MG63 (cell line): ENCODE measurements at regions not wholly inside any gene's neighbourhood (a gene's known extent, or its start where the extent isn't known, plus 50 kb on each side); places are given as distances from the start of the nearest gene placed in this dataset.
"Not testable (repeated sequence)": the region's sequence is repeated elsewhere in the genome, so short reads cannot be mapped to it uniquely, and the experiment has no call there.

Source experiments
- DNase-seq: peaks from one replicate; pipeline ENCODE4 v3.0.0-alpha.2; 2020
- H3K27me3 ChIP-seq: fragments of 250-450 bp; sonication (Bioruptor Pico); 2 replicates; pipeline ENCODE4 v1.5.1; 2020; ENCODE audit warnings: mild to moderate bottlenecking, moderate library complexity
- H3K36me3 ChIP-seq: fragments of 250-450 bp; sonication (Bioruptor Pico); 2 replicates; pipeline ENCODE4 v1.5.1; 2020; ENCODE audit warnings: mild to moderate bottlenecking, moderate library complexity
- H3K4me3 ChIP-seq: fragments of 250-450 bp; sonication (Bioruptor Pico); 2 replicates; pipeline ENCODE4 v1.5.1; 2020; ENCODE audit warnings: mild to moderate bottlenecking, moderate library complexity
- H3K9me3 ChIP-seq: fragments of 250-450 bp; sonication (Bioruptor Pico); 2 replicates; pipeline ENCODE4 v1.5.1; 2020; ENCODE audit warnings: mild to moderate bottlenecking, moderate library complexity

- Histone ChIP-seq H3K9me3 (no peaks in the 10 kb centered on the region), H3K4me3 (no peak overlapping the region), H3K36me3 (no peaks in the 10 kb centered on the region), H3K27me3 (no peaks in the 10 kb centered on the region)
- DNase-seq: no peak
Observed at GRCh38 chr10:27399871-27400270, 104.2 kb upstream of the RAB18 start.

- DNase-seq: no peak
- H3K36me3 ChIP-seq: no peaks in the 10 kb centered on the region
- H3K9me3 ChIP-seq: no peaks in the 10 kb centered on the region; the same call in 1 of the 2 replicates
- no peak overlapping the region for H3K4me3 ChIP-seq
- no peaks in the 10 kb centered on the region for H3K27me3 ChIP-seq
Observed at GRCh38 chr10:27393961-27394360, 110.1 kb upstream of the RAB18 start.

GRCh38 chr10:27392606-27393005 is 111.5 kb upstream of the RAB18 start:
- DNase-seq: no peak
- Histone ChIP-seq H3K27me3 (no peaks in the 10 kb centered on the region), H3K4me3 (no peak overlapping the region), H3K9me3 (no peaks in the 10 kb centered on the region; the same call in 1 of the 2 replicates), H3K36me3 (no peaks in the 10 kb centered on the region)

GRCh38 chr10:27391916-27392315 is 112.2 kb upstream of the RAB18 start:
- Histone ChIP-seq H3K4me3 (no peak overlapping the region), H3K36me3 (no peaks in the 10 kb centered on the region), H3K27me3 (no peaks in the 10 kb centered on the region), H3K9me3 (no peaks in the 10 kb centered on the region; the same call in 1 of the 2 replicates)
- no peak for DNase-seq

- H3K36me3 ChIP-seq: no peaks in the 10 kb centered on the region
- H3K4me3 ChIP-seq: no peak overlapping the region
- H3K27me3 ChIP-seq: no peaks in the 10 kb centered on the region
- no peaks in the 10 kb centered on the region; the same call in 1 of the 2 replicates for H3K9me3 ChIP-seq
- no peak for DNase-seq
Observed at GRCh38 chr10:27391325-27391724, 112.8 kb upstream of the RAB18 start.

- Histone ChIP-seq H3K27me3 (no peaks in the 10 kb centered on the region), H3K36me3 (no peaks in the 10 kb centered on the region), H3K4me3 (no peak overlapping the region), H3K9me3 (no peaks in the 10 kb centered on the region; the same call in 1 of the 2 replicates)
- peak; percentile 81 for DNase-seq
Observed at GRCh38 chr10:27390681-27391080, 113.4 kb upstream of the RAB18 start.

- no peak overlapping the region for H3K4me3 ChIP-seq
- H3K27me3 ChIP-seq: no peaks in the 10 kb centered on the region
- no peaks in the 10 kb centered on the region; the same call in 1 of the 2 replicates for H3K9me3 ChIP-seq
- DNase-seq: no peak
- H3K36me3 ChIP-seq: no peaks in the 10 kb centered on the region
Observed at GRCh38 chr10:27388761-27389399, 115.2 kb upstream of the RAB18 start.

- Histone ChIP-seq H3K36me3 (no peaks in the 10 kb centered on the region), H3K4me3 (no peak overlapping the region), H3K27me3 (no peaks in the 10 kb centered on the region), H3K9me3 (peaks cover 4% of the 10 kb centered on the region; the same call in 1 of the 2 replicates)
- DNase-seq: peak; percentile 53
Observed at GRCh38 chr10:27383595-27384542, 120.2 kb upstream of the RAB18 start.

GRCh38 chr10:27382176-27382575 is 121.9 kb upstream of the RAB18 start:
- no peaks in the 10 kb centered on the region for H3K27me3 ChIP-seq
- H3K9me3 ChIP-seq: peaks cover 4% of the 10 kb centered on the region; the same call in 1 of the 2 replicates
- no peaks in the 10 kb centered on the region for H3K36me3 ChIP-seq
- H3K4me3 ChIP-seq: no peak overlapping the region
- DNase-seq: no peak

- no peak overlapping the region for H3K4me3 ChIP-seq
- H3K27me3 ChIP-seq: no peaks in the 10 kb centered on the region
- peaks cover 4% of the 10 kb centered on the region; the same call in 1 of the 2 replicates for H3K9me3 ChIP-seq
- no peak for DNase-seq
- H3K36me3 ChIP-seq: no peaks in the 10 kb centered on the region
Observed at GRCh38 chr10:27380929-27381358, 123.2 kb upstream of the RAB18 start.

GRCh38 chr10:27379041-27379440 is 125.1 kb upstream of the RAB18 start:
- H3K9me3 ChIP-seq, H3K36me3 ChIP-seq, DNase-seq, H3K4me3 ChIP-seq, H3K27me3 ChIP-seq: not testable (repeated sequence)

GRCh38 chr10:27373566-27374160 is 130.4 kb upstream of the RAB18 start:
- Histone ChIP-seq H3K4me3 (no peak overlapping the region), H3K27me3 (no peaks in the 10 kb centered on the region), H3K36me3 (no peaks in the 10 kb centered on the region), H3K9me3 (no peaks in the 10 kb centered on the region)
- DNase-seq: peak; percentile 76

- DNase-seq: no peak
- Histone ChIP-seq H3K4me3 (no peak overlapping the region), H3K36me3 (no peaks in the 10 kb centered on the region), H3K9me3 (no peaks in the 10 kb centered on the region), H3K27me3 (no peaks in the 10 kb centered on the region)
Observed at GRCh38 chr10:27372095-27372494, 131.5 kb upstream of the ACBD5 start.

- H3K27me3 ChIP-seq, H3K36me3 ChIP-seq, H3K9me3 ChIP-seq, DNase-seq, H3K4me3 ChIP-seq: not testable (repeated sequence)
Observed at GRCh38 chr10:27371375-27371774, 130.8 kb upstream of the ACBD5 start.

GRCh38 chr10:27369880-27370279 is 129.3 kb upstream of the ACBD5 start:
- Histone ChIP-seq H3K36me3 (no peaks in the 10 kb centered on the region), H3K9me3 (no peaks in the 10 kb centered on the region), H3K4me3 (no peak overlapping the region), H3K27me3 (no peaks in the 10 kb centered on the region)
- no peak for DNase-seq

GRCh38 chr10:27368706-27369105 is 128.1 kb upstream of the ACBD5 start:
- Histone ChIP-seq H3K9me3 (no peaks in the 10 kb centered on the region), H3K4me3 (no peak overlapping the region), H3K27me3 (no peaks in the 10 kb centered on the region), H3K36me3 (no peaks in the 10 kb centered on the region)
- DNase-seq: no peak

- H3K9me3 ChIP-seq: no peaks in the 10 kb centered on the region
- H3K4me3 ChIP-seq: no peak overlapping the region
- no peaks in the 10 kb centered on the region for H3K27me3 ChIP-seq
- no peak for DNase-seq
- no peaks in the 10 kb centered on the region for H3K36me3 ChIP-seq
Observed at GRCh38 chr10:27366769-27367168, 126.2 kb upstream of the ACBD5 start.
